NCI-H2081 treated with DMSO at 0.1 percent for 48 hours (cell line): ENCODE measurements at regions not wholly inside any gene's neighbourhood (a gene's known extent, or its start where the extent isn't known, plus 50 kb on each side); places are given as distances from the start of the nearest gene placed in this dataset.

Experiments used
- DNase-seq: peaks from one replicate; lab custom pipeline; 2025; lab: John Stamatoyannopoulos, UW

GRCh38 chr4:81627590-81627989, 155.9 kb upstream of the RASGEF1B start:
- no peak for DNase-seq

- no peak for DNase-seq
Observed at GRCh38 chr4:81626851-81627250, 155.1 kb upstream of the RASGEF1B start.

- DNase-seq, result no peak
Observed at GRCh38 chr4:81625422-81626417, 154.0 kb upstream of the RASGEF1B start.

- DNase-seq, result no peak
Observed at GRCh38 chr4:81623434-81623833, 151.7 kb upstream of the RASGEF1B start.

GRCh38 chr4:81622474-81623184, 150.9 kb upstream of the RASGEF1B start:
- no peak for DNase-seq

GRCh38 chr4:81622028-81622427, 150.3 kb upstream of the RASGEF1B start:
- DNase-seq, result no peak

GRCh38 chr4:81621490-81621889, 149.8 kb upstream of the RASGEF1B start:
- no peak for DNase-seq

GRCh38 chr4:81620442-81620841, 148.7 kb upstream of the RASGEF1B start:
- no peak for DNase-seq

GRCh38 chr4:81617545-81617944, 145.8 kb upstream of the RASGEF1B start:
- no peak for DNase-seq

- DNase-seq, result no peak
Observed at GRCh38 chr4:81611221-81611620, 139.5 kb upstream of the RASGEF1B start.

GRCh38 chr4:81609844-81610243, 138.1 kb upstream of the RASGEF1B start:
- DNase-seq, result no peak

GRCh38 chr4:81607950-81608349, 136.2 kb upstream of the RASGEF1B start:
- no peak for DNase-seq

GRCh38 chr4:81606801-81607501, 135.2 kb upstream of the RASGEF1B start:
- no peak for DNase-seq

GRCh38 chr4:81606166-81606565, 134.5 kb upstream of the RASGEF1B start:
- no peak for DNase-seq

GRCh38 chr4:81605271-81605670, 133.6 kb upstream of the RASGEF1B start:
- DNase-seq, result no peak

- DNase-seq, result no peak
Observed at GRCh38 chr4:81604683-81605218, 133.0 kb upstream of the RASGEF1B start.

GRCh38 chr4:81602854-81603253, 131.1 kb upstream of the RASGEF1B start:
- DNase-seq, result no peak

GRCh38 chr4:81601358-81601694, 129.6 kb upstream of the RASGEF1B start:
- DNase-seq, result no peak

- no peak for DNase-seq
Observed at GRCh38 chr4:81600520-81601357, 129.0 kb upstream of the RASGEF1B start.

GRCh38 chr4:81599742-81600380, 128.2 kb upstream of the RASGEF1B start:
- DNase-seq, result no peak
